ENCODE measurements at regions not wholly inside any gene's neighbourhood (a gene's known extent, or its start where the extent isn't known, plus 50 kb on each side); places are given as distances from the start of the nearest gene placed in this dataset.
"Not testable (repeated sequence)": the region's sequence is repeated elsewhere in the genome, so short reads cannot be mapped to it uniquely, and the experiment has no call there.

DNA sequence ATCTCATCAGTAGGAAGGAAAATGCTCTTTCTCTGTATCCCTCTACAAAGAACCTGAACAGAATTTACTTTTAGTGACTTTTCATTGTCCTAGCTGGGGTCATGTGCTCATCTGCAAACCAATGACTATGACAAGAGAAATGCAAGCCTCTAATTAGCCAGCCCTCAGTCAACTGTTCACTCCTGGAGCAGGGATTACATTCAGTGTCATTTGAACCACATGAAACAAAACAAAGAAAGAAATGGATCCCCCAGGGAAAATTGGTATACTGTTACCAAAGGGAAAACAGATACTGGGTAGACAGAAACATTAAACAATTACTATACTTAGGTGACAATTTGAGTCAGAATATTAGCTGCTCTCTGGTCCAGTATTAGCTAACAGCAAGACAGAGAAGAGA, 173.6 kb downstream of the RCHY1 start:
- DNase-seq (ENCODE audit: low spot score in 2 of 2) = no peak
- TF ChIP-seq CTCF (IDR thresholded peaks at IDR 0.05) = no peak
- no peak for TF ChIP-seq POLR2A (IDR thresholded peaks at IDR 0.05)
- intact Hi-C loops (cut with DNase I; ENCODE audit: low total_unique reads) = no loop called here
- H3K4me3 ChIP-seq (ENCODE audit: low read depth, poor library complexity, severe bottlenecking) = no peak overlapping the region

DNA sequence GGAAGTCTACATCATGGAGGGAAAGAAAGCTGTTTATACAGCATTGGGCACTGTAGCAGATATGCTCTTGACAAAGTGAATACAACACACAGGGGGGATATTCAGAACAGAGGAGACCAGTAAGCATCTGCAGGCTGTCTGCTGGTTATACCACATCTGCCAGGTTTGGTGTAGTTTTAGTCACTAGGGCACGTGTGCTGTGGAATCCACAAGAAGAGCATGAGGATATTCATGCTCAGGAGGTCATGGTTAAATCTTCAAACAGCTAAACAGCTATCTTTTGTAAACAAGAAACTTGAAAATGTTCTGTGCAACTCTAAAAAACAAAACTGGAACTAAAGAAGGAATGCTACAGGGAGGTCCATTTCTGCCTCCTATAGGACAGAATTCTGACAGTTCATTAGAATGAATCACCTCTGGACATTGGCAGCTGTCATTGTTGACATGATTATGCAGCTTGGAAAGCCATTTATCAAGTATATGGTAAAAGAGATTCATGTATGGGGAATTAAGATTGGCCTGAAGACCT, 175.8 kb downstream of the RCHY1 start:
- intact Hi-C loops (cut with DNase I; ENCODE audit: low total_unique reads) = no loop called here
- H3K4me3 ChIP-seq (ENCODE audit: low read depth, poor library complexity, severe bottlenecking) = no peak overlapping the region
- 53 to 54% methylated on average over 1 of the region's 1 CpG for WGBS, 2 donors
- DNase-seq (ENCODE audit: low spot score in 2 of 2) = no peak
- TF ChIP-seq POLR2A (IDR thresholded peaks at IDR 0.05) = no peak
- no peak for TF ChIP-seq CTCF (IDR thresholded peaks at IDR 0.05)

GRCh38 chr4:75327804-75328512, 186.2 kb downstream of the RCHY1 start:
- peak in 1 of 2 donors; percentile 18 for DNase-seq (ENCODE audit: low spot score in 2 of 2)
- TF ChIP-seq CTCF (IDR thresholded peaks at IDR 0.05) = no peak
- TF ChIP-seq POLR2A (IDR thresholded peaks at IDR 0.05) = no peak
- no peak overlapping the region for H3K4me3 ChIP-seq (ENCODE audit: low read depth, poor library complexity, severe bottlenecking)
- WGBS, 2 donors = 65 to 71% methylated on average over 4 of the region's 4 CpGs
- intact Hi-C loops (cut with DNase I; ENCODE audit: low total_unique reads) = no loop called here

- intact Hi-C loops (cut with DNase I; ENCODE audit: low total_unique reads) = no loop called here
- TF ChIP-seq CTCF (IDR thresholded peaks at IDR 0.05) = no peak
- TF ChIP-seq POLR2A (IDR thresholded peaks at IDR 0.05) = no peak
- DNase-seq (ENCODE audit: low spot score in 2 of 2) = no peak
- no peak overlapping the region for H3K4me3 ChIP-seq (ENCODE audit: low read depth, poor library complexity, severe bottlenecking)
- 78 to 79% methylated on average over 2 of the region's 2 CpGs for WGBS, 2 donors
Observed at GRCh38 chr4:75325318-75325979, 188.8 kb downstream of the RCHY1 start.

DNA sequence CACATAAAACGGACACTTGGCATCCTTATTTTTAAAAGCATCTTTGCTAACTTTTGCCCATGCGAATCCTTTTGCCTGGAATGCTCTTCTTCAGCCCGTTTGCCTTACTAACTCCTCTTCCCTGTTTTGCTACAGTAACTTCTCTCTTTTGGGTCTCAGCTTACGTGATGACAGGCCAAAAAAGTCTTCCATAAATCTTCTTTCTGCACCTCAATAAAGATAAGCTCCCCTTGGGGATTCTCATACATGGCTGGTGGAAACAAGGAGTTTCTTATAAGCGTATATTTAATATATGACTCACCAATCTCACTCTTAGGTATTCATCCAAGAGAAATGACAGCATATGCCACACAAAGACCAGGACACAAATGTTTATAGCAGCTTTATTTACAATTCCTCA, 192.7 kb downstream of the RCHY1 start:
- H3K4me3 ChIP-seq (ENCODE audit: low read depth, poor library complexity, severe bottlenecking) = no peak overlapping the region
- intact Hi-C loops (cut with DNase I; ENCODE audit: low total_unique reads) = no loop called here
- no peak for DNase-seq (ENCODE audit: low spot score in 2 of 2)
- WGBS, 2 donors = 52 to 53% methylated on average over 5 of the region's 5 CpGs
- no peak for TF ChIP-seq CTCF (IDR thresholded peaks at IDR 0.05)

DNA sequence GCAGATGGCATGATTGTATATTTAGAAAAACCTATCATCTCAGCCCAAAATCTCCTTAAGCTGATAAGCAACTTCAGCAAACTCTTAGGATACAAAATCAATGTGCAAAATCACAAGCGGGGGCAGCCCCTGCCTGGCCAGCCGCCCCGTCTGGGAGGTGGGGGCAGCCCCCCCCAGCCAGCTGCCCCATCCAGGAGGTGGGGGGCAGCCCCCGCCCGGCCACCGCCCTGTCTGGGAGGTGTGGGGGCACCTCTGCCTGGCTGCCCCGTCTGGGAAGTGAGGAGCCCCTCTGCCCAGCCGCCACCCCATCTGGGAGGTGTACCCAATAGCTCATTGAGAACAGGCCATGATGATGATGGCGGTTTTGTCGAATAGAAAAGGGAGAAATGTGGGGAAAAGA, 196.6 kb downstream of the RCHY1 start:
- DNase-seq (ENCODE audit: low spot score in 2 of 2); H3K4me3 ChIP-seq (ENCODE audit: low read depth, poor library complexity, severe bottlenecking); intact Hi-C loops (cut with DNase I; ENCODE audit: low total_unique reads): not testable (repeated sequence)
- WGBS, 2 donors = 86 to 95% methylated on average over 10 of the region's 10 CpGs

Data from lower leg skin (tissue), 4 donors.